NCI-H69 (cell line): ENCODE measurements at regions not wholly inside any gene's neighbourhood (a gene's known extent, or its start where the extent isn't known, plus 50 kb on each side); places are given as distances from the start of the nearest gene placed in this dataset.

Source experiments
- DNase-seq: peaks from one replicate; lab custom pipeline; 2025; lab: John Stamatoyannopoulos, UW

DNA sequence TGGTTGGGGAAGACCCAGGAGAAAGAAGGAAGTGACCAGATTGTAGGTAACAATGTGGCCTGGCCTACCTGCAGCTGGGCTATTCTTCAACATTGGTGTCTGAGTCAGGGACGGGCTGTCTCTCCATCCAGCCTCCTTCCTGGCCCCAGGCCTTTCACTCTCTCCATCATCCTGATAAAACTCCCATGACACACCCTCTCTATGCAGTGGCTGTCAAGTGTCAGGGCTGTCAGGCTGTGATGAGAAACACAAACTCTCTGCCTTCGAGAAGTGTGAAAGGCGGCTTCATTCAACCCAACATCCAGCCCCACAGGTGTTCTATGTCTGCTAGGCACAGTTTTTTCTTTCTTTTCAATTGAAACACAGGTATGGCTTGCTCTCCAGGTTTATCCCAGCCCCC is 153.3 kb upstream of the VSTM2B start:
- DNase-seq, result no peak

- no peak for DNase-seq
Measured at GRCh38 chr19:29372921-29373797, 152.6 kb upstream of the VSTM2B start.

- DNase-seq, result no peak
Measured at GRCh38 chr19:29375429-29376119, 150.2 kb upstream of the VSTM2B start.

DNA sequence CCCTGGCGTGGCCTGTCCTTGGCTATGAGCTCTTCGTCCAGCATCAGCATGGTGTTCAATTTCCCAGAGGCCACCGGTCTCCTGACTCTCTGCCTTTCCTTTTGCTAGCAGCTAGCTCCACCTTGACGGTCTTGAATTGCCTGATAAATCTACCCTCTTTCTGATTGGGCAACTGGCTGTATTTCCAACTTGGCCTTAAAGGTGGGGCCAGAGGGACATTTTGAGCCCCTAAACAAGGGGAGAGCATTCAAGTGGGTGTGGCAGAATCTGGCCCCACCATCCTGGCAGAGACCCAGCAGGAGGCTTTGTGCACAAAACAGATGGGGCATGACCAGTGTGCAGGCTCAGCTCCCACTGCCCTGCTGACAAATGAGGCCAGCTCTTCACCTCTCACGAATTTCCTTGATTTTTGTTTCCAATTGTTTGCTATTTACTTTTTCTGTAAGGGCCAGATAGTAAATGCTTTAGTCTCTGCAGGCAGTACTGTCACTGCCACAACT is 148.9 kb upstream of the VSTM2B start:
- DNase-seq, result no peak

DNA sequence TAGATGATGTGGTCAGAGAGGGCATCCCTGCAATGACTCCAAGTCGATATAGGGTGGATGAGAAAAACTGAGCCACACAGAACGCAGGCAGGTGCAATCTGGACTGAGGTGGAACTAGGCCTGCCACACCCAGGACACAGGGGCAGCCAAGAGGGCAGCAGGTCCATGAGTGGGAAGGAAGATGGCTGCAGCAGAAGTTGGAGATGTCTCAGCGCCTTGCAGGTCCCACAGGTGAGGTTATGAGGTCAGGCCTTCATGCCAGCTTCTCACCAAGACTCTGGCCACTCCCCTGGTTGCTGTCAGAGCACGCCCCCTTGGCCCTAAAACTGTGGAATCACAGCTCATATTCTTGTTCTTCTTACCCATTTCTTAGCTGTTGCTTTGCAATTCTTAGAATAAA is 147.7 kb upstream of the VSTM2B start:
- no peak for DNase-seq

- no peak for DNase-seq
Measured at GRCh38 chr19:29378543-29379080, 147.2 kb upstream of the VSTM2B start.

GRCh38 chr19:29379257-29380021 is 146.4 kb upstream of the VSTM2B start:
- DNase-seq, result no peak

DNA sequence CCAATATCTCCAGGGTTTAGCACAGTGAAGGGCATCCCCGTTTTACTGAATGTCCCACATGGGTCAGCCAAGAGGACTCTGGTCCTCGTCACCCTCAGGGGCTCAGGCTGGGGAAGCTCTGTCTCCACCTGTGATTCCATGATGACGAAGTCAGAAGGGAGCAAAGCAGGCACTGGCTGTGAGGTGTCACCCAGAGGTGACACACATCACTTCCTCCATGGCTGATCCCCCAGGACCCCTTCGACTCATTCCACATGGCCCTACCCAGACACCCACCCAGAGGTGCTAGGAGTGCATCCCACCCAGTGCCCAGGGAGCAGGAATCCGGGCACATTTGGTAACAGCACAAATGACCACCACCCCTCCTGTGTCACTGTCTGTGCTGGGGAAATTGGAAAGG is 145.2 kb upstream of the VSTM2B start:
- DNase-seq, result no peak

DNA sequence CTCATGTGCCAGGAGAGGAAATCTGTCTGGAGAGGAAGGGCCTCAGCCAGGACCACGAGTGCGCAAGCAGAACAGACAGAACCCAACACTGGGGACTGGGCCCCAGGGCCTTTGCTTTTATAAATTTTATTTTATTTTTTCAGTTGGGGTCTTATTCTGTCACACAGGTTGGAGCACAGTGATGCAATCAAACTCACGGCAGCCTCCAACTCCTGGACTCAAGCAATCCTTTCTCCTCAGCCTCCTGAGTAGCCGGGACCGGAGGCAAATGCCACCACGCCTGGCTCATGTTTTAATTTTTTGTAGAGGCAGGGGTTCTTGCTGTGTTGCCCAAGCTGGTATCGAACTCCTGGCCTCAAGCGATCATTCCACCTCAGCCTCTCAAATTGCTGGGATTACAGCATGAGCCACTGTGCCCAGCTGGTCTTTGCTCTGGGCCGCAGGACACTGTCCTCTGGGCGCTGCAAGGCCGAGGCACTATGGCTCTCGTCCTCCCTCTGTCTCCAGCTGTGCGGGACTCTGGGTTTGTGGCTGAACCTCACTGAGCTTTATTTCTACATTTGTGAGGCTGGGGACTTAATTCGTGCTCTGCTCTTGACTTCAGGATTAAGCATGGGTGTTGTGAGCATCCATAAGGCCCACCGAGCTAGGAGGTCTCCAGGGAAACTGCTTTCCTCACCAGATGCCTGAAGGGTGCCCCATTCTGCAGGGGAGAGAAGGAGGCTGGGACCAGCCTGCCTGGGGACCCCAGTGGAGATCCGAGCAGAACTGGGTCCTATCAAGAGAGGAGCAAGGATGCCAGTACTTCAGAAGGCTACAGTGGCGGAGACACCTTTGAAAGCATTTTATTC is 144.2 kb upstream of the VSTM2B start:
- DNase-seq, result no peak

DNA sequence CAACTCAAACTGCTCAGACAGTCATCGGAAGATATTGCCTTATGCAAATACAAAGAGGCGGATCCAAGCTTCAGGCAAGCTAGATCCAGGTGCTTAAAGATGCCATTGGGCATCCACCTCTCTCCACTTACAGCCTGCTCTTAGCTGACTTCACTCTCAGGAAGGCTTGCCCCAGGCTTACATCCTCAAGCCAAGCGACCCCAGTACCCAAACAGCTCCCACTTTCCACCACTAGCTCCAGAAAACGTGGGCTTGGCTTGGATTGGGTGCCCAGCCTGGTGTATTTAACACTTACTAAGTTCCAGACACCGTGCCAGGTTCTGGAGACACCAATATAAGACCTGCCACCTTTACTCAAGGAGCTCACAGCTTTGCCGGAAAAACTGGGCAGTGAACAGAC is 142.1 kb upstream of the VSTM2B start:
- no peak for DNase-seq

DNA sequence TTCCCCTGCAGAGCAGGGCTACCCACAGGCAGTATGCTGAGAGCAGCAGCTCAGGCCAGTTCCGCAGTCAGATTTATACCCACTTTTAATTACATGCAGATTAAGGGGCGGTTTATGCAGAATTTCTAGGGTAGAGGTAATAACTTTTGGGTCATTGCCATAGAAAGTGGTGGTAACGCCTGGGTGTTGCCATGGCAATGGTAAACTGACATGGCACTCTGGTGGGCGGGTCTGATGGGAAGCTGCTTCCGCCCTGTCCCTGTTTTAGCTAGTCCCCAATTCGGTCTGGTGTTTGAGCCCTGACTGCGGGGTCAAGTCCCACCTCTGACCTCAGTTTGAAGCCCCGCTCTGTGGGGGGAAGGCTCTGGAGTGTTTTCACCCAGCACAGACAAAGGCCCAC is 141.1 kb upstream of the VSTM2B start:
- DNase-seq, result no peak

DNA sequence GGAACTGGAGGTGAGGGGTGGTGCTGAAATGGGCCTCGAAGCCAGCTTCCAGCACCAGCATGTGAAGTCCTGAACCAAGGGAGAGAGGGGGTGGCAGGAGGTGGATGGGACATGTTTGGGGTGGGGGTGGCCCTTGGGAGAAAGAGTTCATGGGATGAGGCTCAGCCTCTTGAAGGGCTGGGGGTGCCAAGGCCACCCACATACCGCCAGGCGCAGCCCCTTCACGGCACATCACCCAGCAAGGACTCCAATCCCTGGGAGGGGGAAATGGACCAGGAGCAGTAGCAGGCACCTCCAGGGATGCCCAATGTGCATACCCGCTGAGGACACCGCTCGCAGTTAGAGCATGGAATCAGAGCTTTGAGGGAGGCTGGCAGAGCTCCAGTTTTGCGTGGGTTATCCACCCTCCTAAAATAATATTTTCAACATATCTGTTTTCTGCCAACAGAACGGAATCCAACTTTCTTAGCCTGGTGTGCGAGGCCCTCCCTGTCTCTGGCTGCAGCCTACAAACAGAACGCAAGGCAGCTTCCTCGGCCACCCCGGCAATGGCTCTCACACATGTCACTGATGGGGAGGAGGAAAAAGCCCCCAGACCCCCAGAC is 140.5 kb upstream of the VSTM2B start:
- DNase-seq, result no peak

GRCh38 chr19:29386970-29387369 is 138.8 kb upstream of the VSTM2B start:
- no peak for DNase-seq

DNA sequence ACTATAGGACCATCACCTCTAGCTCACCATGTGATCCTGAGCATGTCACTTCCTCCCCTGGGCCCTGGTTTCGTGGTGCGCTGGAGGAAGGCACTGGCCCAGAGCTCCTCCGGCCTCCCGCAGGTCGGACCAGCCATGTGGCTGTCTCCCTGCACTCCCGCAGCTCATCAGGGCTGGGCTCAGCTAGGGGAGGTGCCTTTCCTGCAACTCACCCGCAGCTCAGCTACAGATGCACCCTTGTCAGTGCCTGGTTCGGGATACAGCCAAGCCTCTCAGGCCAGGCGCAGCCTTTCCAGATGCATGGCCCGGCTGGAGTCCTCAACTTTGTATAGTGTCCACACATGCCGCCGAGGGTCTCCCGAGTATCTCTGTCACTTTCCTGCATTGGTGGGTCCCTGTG is 138.2 kb upstream of the VSTM2B start:
- no peak for DNase-seq

DNA sequence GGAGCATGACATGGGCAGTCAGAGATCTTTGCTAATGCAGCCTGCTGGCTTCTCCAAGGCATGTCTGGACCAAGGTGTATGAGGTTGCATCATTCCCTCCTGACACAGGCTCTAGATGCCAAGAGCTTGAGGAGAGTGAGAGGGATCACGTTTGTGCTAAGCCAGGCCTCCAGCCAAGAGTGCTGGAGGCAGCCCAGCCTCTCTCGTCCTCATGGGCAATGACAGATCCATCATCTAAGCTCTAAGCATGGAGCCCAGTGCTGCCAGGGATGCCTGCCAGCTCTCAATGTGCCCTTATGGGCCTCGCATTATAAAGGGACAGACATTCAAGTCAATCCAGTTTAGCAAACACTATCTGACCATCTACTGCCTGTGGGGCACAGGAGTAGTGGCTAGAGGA is 136.3 kb upstream of the VSTM2B start:
- no peak for DNase-seq

DNA sequence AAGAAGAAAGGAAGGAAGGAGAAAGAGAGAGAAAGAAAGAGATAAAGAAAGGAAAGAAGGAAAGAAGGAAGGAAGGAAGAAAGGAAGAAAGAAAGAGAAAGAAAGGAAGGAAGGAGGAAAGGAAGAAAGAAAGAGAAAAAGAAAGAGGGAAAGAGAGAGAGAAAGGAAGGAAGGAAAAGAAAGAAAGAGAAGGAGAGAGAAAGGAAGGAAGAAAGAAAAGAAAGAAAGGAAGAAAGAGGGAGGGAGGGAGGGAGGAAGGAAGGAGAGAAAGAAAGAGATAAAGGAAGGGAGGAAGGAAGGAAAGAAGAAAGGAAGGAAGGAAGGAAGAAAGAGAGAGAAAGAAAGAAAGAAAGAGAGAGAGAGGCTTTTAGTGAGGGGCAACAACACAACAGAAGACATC is 135.1 kb upstream of the VSTM2B start:
- no peak for DNase-seq

GRCh38 chr19:29393915-29394460 is 131.8 kb upstream of the VSTM2B start:
- DNase-seq, result no peak

DNA sequence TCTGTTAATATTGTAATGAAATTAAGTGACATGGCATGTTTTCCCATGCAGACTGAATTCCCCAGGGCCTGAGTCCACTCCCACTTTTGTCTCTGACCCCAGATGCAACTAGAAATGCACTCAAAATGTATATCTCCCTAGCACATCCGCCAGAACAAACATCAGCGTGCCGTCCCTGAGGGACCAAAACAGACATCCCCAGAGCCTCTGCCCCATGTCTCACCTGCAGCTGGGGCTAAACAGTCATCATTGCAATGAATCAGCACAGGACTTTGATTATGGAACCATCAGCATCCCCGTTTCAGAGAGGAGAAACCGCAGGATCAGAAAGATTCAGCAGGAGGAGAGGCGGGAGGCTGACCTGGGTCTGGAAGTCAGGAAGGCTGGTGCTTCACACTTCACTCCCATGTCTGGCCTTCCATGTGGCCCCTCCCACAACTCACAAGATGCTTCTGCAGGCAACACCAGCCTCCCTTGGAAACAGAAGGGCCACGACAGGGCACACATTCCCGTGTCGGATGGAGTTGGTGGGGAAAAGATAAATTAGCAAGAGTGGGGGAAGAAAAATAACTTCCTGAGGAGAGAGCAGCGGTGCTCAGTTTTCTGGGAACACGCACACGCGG is 130.6 kb upstream of the VSTM2B start:
- no peak for DNase-seq

DNA sequence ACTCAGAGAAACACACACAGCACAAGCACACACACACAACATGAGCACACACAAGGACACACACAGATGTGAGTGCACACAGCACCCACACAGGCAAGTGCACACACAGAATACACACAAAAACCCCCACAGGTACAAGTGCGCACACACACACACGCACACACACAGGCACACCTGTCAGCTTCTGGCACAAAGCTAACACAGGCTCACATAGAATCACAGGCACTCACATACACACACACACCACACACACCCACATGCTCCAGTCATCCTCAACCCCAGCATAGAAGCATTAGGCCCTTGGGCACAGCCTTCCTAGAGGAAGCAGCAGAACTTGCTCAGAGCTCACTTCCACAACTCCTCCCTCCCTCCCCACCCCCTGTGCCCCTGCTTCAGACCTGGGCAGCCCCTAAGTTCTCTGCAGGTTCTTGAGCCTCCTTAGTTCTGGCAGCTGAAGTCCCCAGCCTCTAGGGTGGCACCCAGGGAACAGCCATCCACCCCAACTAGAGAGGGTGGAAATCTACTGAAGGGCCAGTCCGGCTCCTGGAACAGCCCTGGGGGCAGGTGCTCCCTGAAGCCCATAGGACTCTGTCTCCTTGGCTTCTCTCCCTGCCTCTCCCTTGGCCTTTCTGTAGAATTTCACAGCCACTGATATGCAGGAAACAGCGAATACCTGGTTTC is 129.9 kb upstream of the VSTM2B start:
- DNase-seq, result no peak

DNA sequence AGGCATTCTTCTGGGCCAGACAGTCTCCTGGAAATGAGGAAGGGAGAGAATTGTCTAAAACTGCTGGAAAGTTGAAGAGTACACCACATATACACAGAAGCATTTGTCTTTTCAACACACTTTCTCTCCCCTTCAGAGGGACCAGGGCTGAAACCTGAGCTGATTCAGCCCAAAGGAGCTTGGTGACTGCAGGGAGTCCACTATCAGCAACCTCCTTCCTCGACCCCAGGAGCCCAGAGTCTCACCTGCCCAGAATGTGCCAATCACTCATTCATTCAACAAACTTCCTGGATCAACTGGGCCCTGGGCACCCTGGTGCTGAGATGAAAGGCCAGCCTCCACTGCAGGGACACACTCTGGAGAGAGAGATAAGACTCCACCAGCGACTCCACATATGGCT is 128.9 kb upstream of the VSTM2B start:
- no peak for DNase-seq
